Effector CD8-positive, alpha-beta T cell (primary cell): ENCODE measurements at regions not wholly inside any gene's neighbourhood (a gene's known extent, or its start where the extent isn't known, plus 50 kb on each side); places are given as distances from the start of the nearest gene placed in this dataset.
"Not testable (repeated sequence)": the region's sequence is repeated elsewhere in the genome, so short reads cannot be mapped to it uniquely, and the experiment has no call there.

Experiments used
- DNase-seq: peaks from one replicate; lab custom pipeline; 2025; lab: John Stamatoyannopoulos, UW

DNA sequence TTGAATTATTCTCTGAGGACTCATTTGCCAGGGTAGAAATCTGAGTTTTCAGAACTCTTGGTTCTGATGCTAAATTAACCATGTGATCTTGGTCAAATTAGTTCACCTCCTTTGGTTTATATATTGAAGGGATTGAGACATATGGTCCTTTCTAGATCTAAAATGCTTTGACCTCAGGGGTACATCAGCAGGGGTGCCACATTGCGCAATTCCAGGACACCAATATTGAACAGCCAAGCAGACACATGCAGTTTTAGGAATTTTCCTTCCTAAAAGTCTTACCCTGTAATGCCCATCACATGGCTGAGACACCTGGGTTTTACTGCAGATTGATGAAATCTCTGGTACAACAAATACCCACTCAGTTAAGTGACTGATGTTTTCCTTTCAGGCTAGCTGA, 254.4 kb upstream of the NCAM1 start:
- no peak for DNase-seq

DNA sequence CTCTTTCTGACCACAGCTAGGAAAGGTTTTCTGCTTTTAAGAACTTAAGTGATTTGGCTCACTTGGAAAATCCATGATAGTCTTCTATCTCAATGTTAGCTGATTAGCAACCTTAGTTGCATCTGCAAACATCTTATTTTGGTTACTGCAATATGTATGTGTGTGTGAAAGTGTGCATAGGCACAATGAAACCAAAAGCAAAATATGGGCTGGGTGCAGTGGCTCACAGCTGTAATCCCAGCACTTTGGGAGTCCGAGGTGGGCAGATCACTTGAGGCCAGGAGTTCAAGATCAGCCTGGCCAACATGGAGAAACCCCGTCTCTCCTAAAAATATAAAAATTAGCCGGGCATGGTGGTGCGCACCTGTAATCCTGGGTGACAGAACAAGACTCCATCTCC, 246.9 kb upstream of the NCAM1 start:
- DNase-seq = not testable (repeated sequence)

DNA sequence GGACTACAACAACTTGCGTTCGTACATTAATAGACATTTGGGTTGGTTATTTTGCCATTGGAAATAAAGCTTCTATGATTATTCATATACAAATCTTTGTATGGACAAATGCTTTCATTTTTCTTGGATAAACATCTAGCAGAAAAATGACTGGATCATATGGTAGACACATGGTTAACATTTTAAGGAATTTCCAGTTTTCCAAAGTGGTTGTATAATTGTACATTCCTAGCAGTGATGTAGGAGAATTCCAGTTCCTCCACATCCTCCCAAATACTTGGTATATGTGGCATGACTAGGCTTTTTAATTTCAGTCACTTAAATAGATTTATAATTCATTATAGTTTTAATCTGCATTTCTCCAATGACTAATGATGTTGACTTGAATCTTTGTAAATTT, 246.2 kb upstream of the NCAM1 start:
- no peak for DNase-seq

DNA sequence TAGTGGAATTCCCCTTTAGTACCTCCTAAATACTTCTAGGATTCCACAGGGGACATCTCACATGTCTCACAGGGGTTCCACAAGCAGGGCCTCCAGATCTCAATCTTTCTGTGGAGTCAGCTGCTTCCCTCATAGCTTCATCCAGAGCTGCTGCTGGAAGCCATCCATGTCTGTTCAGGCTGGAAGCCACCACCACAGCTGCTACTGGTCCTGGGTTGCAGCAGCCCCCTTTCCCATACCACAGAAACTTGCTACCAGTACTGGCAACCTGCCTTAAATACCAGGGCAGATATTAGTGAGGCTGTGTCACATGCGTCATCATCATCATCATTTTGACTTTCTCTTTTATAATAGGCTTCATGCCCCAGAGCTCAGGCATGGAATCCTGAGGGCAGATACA, 242.7 kb upstream of the NCAM1 start:
- no peak for DNase-seq

DNA sequence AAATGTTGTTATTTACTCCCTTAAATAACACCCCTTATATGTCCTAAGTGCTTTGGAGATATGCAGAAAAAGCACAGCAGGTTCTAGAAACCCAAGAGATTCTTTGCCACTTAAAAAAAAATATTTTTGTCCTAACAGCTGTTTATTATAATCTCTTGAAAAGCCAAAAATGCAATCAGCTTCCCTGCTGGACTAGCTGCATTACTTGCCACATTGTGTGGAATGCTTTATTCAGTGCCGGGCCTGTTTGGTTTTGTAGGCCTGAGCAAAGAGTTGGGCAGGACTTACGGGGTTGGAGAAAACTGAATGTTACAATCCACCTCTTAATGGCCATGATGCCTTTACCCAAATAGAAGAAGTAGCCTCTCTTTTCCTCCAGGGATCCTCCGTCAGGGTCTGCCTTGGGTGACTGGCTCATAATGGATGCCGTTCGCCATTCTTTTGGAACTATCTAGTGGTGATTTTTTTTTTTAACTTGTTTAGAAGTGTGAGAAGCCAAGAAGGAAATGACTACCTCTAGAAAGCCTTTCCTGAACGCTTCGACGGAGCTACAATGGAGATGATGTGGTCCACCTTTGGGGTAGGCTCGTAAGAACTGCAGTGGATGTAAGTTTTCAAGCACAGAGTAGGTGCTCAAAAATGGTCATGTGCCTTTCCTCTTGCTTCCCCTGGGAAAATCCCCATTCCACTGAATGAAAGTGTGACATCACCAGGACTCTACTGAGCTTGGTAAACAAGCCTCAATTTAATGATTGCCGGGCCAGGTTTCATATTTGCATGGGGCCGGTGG, 241.3 kb upstream of the NCAM1 start:
- no peak for DNase-seq

DNA sequence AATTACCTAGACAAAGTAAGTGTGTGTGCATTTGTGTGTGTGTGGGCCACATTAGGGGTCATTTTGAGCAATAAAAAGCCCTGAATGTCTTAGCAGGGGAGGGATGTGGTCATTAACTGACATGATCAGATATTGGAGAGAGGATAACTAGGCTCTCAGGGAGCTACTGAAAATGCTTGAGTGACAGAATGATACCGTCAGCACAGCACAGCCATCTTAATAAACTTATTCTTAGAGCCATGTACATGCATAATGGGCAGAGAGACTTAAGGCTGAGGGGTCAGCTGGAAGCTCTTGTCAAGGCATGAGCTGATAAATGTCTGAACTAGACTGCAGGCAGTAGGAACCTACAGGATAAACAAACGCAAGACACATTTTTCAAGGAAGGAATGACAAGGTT, 239.1 kb upstream of the NCAM1 start:
- no peak for DNase-seq

DNA sequence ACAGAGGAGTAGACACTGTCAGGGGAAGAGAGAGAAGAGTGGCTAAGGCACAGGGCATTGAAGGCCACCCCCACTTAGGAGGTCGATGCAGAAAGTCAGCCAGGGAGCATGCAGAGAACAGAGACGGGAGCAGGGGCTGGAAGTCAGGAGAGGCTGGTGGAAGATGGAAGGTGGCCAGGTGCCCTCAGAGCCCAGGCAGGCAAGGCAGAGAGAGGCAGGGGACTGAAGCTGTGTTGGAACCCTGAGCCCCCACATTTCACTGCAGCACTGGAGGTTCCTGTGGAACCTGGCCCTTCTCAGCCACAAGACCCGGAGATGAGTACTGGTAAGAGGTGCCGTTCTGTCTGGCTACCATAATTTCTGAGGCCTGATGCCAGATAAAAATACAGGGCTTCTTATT, 238.3 kb upstream of the NCAM1 start:
- DNase-seq = no peak

DNA sequence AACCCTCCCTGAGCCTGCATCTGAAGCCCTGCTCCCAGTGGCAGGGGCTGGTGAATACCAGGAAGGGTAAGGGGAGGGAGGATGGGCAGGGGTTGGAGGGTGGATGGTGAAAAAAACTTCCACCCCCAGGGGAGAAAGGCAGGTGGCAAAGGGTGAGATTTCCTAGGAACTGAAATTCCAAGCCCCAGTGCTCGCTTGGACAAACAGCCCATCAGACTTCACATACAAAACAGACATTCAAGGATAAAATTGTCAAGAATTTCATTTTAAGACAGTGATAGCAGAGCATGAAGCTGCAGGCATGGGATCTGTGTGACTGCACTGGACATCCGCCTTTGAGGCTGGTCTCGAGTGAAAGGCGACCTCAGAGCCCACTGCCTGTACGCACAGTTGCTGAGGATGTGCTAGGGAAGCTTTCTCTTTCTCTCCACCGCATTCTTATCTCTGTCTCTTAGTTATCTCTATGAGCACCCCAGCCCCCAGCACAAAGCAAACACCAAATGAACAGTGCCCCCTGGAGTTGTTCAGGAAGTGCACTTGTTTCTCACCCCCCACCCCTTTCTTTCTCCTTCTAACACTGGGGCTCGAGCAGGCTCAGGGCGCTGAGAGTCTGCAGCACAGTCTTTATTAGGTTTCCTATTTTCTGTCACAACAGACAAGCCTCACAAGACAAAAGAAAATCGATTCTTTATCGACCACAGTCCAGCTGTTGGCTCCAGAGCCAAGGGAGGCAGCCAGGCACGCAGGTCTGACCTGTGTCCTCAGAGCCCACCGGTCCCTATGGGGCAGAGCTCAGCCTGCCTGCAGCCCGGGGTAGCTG, 237.3 kb upstream of the NCAM1 start:
- no peak for DNase-seq

DNA sequence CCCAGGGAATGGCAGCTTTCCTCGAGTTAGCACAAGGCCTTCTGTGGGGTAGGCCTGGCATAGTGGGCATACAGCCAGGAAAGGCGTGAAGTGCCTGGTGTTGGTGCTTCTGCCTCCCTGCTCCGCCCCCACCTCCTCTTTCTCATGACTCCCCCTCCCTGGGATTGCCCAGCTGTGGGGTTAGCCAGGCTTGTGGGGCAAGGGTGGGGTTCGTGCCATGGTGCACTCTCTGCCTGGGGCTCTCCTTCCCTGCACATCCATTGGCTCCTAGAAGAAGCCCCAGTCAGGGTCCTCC, 236.8 kb upstream of the NCAM1 start:
- no peak for DNase-seq

DNA sequence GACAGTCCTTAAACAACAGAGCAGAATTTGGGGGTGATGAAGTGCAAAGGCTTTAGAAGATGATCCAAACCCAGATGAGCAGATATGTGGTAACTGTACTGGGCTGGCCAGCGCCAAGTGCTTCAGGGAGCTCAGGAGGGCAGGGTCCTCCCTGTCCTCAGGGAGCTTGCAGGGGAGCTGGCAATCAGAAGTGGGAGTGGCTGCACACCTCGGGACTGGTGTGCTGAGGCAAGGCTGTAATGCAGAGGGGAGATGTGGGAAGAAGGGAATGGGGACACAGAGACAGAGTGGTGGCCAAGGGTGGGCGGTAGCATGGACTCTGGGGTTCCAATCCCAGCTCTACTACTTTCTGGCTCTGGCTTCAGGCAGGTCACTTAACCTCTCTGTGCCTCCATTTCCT, 235.6 kb upstream of the NCAM1 start:
- no peak for DNase-seq

DNA sequence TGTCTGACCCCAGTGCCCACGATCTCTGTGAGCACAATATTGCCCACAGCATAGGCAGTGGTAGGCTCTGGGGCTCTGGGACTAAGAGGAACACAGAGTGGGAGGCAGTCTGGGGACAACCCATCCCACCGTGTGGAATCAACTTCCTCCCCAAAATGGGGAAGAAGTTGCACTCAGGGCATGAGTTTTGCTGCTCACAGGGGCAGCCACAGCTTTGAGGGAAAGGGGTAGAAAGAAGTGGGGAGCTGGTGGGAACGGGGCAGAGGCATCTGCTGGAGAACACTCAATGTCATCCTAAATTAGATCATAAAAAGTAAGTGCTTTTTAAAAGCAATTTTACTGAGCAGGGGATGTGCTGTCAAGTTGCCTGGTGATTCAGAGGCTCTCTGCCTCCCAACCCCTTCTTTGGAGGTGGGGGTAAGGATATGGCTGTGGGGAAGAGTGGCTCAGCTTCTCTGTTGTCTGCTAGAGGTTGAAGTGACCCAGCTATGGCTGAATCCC, 233.8 kb upstream of the NCAM1 start:
- no peak for DNase-seq

DNA sequence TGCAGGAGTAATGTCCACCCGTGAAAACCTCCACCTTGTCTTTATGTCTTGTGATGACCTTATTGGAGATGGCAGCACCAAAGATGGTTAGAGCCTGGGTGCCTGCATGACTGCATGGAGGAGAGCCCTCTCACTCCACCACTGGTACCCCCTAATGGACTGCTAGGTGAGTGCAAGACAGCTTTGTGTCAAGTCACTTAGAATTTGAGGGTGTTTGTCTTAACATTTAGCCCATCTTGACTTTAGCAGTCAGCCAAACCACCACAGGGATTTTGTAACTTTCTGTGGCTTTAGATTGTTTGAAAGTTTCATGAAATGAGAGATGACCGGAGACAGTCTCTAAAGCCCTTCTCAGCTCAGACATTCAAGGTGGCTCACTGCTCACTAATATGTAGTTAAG, 232.9 kb upstream of the NCAM1 start:
- no peak for DNase-seq

DNA sequence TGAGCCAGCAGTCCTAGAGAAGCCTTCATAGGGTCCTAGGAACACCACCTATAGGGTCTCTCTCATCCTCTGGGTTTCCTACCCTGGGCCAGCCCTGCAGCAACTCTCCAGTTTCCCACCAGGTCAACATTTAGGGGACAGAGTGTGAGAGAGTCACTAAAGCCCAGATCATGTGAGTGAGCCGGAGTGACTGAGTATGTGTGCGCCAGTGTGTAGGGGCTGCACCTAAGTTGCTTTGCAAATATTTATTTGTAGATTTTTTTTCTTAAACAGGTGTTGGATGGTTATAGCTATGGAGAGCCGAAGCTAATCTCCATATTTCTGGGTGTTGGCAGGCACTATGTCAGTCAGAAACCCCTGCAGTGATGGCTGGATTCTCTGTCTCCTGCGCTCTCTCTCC, 232.5 kb upstream of the NCAM1 start:
- no peak for DNase-seq

DNA sequence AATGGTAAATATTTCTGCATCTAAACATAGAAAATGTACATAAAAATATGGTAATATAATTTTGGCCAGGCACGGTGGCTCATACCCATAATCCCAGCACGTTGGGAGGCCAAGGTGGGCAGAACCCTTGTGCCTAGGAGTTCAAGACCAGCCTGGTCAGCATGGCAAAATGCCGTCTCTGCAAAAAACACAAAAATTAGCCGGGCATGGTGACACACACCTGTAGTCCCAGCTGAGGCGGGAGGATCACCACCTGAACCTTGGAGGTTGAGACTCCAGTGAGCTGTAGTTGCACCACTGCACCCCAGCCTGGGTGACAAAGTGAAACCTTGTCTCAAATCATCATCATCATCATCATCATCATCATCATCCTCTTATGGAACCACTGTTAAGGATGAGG, 230.6 kb upstream of the NCAM1 start:
- no peak for DNase-seq

DNA sequence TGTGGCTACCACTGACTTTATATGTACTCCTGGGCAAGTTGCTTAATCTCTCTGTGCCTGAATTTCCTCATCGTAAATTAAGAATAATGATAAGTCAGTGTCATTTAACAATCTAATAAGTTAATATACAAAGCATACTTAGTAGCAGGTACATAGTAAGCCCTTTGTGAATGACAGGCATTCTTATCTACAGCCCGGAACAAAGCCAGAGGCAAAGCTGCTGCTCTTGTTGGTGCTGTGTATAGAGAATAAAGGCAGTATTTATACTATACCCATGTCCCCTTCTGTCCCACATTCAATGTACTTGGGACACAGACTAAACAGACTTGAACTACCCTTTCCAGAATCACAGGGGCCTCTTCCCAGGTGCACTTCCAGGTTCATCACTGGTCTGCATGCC, 229.7 kb upstream of the NCAM1 start:
- no peak for DNase-seq

DNA sequence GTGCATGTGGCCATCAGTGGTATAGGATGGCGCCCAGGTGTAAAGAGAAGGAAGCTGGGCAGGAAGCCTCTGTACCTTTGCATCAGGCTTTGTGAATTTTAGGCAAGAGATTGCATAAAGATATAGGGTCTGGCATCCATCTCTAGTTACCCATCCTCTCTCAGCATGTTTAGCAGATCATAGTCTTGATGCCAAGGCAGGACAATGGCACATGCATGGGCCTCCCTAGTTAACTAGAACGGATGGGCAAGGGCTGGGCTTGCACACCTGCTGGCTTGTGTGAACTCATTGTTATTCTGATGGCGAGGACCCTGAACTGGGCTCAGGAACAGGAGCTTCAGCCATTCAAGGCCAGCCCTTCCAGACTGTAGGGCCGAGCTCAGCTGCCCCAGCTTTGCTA, 229.2 kb upstream of the NCAM1 start:
- DNase-seq = no peak

DNA sequence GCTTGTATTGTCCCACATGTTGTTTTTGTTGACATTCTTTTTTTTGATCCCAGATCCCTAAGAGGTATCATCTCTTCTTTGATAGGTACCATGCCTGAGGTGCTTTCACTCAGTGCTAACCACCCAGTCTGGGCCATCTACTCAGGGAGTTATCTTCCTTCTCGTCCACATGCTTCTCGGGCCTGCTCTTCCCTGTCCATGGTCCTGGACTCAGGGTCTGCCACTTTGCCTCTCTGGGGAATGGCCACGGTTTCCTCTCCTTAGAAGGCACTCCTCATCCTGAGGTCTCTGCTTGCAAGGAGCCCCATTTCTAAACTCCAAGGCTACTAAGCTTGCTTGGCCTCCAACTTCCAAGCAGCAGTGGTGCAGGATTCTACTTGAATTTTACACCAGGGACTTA, 227.0 kb upstream of the NCAM1 start:
- DNase-seq = no peak

DNA sequence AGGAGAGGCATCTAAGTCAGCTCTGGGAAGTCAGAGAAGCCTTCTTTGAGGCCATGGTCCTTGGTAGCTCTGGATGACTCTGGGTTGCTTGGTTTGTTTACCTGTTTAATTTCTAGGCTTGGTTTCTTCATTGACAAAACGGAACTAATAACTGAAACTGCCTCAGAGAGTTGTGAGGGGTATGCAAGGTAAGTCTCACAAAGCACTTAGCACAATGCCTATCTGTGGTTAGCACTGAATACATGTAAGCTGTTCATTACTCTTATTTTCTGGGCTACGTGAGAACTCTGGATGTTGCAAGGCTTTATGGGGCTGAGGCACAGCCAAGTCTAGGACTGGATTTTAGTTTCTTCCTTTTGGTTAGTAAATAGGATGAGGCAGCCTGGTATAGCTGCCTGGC, 225.8 kb upstream of the NCAM1 start:
- DNase-seq = no peak

DNA sequence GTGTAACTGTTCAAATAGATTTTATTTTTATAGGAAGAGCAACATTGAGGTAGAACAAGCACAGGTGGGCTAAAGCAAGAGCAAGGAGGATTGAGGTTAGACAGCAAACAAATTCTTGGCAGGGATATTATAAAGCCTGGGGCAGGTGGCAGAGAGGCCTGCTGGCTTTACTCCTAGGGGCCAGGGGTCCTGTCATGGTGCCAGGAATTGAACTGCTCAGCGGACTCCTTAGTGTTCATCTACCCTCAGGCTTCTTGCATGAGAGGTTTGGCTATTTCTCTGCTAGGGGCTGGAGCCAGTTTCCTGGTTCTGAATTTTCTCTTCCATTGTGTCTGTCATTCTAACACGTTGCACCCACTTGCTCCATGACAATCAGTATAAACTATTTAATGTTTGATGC, 217.2 kb upstream of the NCAM1 start:
- DNase-seq = no peak

DNA sequence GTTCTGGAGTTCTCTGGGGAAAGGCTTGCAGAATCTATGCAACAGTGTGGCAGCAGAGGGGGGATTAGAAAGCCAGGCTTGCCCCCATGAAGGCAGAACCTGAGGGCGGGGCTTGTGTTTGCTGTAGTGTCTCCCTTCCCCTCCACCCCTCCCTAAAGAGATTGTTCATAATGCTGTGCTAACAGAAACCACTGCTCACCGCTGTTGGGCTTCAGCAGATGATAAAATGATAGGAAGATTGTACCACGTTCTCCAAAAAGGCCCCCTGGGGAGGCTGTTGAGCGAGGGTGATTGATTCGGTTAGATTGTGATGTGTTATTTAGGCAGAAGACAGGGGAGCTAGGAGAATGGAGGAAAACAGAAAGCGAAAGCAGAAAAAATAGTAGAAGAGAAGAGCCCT, 215.2 kb upstream of the NCAM1 start:
- DNase-seq = no peak

DNA sequence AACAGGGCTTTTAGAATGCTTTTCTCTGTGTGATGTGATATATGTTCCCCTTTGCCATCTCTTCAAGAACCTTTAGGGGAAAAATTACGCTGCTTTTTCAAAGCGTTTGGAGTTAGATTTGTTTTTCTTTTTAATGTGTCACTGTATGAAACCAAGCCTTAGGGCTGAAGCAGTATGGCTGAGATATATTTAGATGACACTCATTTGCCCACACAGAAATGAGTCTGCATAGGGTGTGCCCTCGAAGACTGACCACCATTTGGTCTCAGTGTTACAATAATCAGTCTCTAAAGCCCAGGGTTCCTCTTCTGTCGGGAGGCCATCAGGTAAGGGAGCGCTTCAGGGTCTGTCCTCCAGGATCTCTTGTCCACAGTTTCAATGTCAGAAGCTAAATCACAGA, 213.0 kb upstream of the NCAM1 start:
- no peak for DNase-seq

DNA sequence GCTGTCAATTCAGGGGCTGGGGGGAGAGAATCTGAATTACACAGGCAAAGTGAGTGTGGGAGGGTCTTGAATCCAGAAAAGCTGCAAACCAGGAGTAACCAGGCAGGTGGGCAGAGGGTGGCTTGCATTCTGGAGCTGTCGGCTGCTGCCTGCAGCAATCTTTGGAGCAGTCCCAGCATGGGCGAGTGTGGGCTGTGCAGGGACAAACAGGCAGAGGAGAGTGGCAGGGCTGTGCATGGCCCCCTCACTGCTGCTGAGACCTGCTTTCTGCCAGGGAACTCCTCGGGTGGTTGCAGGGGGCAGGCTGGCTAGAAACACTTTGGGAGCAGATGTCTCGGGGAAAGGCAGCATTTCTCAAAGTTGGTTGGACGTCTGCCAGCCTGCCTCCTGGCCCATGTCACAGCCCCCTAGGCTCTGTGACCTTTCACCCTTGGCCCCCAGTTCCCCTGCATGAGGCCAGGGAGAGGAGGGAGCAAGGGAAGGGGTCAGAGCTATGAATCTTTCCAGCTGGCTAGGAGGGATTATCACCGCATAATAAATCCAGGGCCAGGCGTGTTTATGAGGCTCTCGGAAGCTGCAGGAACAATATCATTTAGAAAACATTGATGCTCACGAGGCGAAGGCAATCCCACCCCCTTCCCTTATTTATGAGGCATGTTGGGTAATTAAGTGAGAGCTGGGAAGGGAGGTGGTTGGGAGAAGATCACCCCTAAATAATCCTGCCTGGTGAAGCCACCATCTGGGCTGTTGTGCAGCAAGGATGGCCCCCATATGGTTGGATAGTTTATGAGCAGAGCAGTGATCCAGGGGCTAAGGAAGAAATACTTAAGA, 212.3 kb upstream of the NCAM1 start:
- DNase-seq = no peak

DNA sequence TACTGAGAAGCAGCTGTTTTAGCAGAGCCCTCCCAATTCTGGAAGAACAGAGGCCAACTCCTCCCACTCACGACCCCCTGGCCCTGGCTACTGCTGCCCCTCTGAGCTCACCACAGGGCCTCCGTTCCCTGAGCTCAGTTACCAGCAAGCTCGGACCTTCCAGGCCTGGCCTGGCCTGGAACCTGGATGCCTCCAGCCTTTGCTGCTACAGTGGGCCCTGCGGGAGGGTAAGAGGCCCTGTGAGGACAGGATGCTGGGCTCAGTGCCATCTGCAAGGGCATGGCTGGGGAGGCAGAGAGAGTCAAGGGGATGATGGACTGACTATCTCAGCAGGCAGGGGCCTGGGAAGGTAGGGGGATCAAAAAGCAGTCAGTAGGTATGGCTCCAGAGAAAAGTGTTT, 209.9 kb upstream of the NCAM1 start:
- no peak for DNase-seq
